ES-I3 (cell line): ENCODE measurements at regions not wholly inside any gene's neighbourhood (a gene's known extent, or its start where the extent isn't known, plus 50 kb on each side); places are given as distances from the start of the nearest gene placed in this dataset.

Experiments
- H3K36me3 ChIP-seq: 2 replicates; pipeline ENCODE4 v1.6.1; 2013; ENCODE audit warnings: mild to moderate bottlenecking, low read length, control low read depth, moderate library complexity; ENCODE audit not compliant: insufficient read depth
- H3K4me1 ChIP-seq: 2 replicates; pipeline ENCODE4 v1.6.1; 2013; ENCODE audit warnings: mild to moderate bottlenecking, control low read depth, low read length; ENCODE audit not compliant: insufficient read depth
- H3K9ac ChIP-seq: 2 replicates; pipeline ENCODE4 v1.6.1; 2013; ENCODE audit warnings: low read depth, mild to moderate bottlenecking, low read length, moderate library complexity
- H3K9me3 ChIP-seq: 2 replicates; pipeline ENCODE4 v1.6.1; 2013; ENCODE audit warnings: mild to moderate bottlenecking, low read length, moderate library complexity; ENCODE audit not compliant: control insufficient read depth, insufficient read depth

DNA sequence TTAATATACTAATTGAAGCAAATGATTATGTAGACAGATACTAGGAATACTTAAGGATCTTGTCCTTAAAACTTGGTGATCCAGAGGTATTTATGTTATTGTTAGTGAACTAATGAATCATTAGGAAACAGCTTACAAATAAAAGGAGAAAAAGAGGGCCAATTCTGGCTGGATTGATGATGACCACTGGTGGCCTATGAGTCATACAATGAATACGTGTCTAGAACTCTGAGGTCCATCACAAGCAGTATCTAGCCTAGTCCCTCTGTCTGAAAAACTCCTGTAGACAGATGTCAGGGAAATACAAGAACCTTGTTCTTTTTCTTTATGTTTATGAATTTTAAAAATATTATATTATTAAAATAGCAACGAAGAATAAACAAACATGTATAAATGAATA is 51.7 kb upstream of the RTL1 start:
- Histone ChIP-seq H3K36me3 (no peaks in the 10 kb centered on the region), H3K9ac (no peak overlapping the region), H3K4me1 (no peaks in the 10 kb centered on the region), H3K9me3 (no peaks in the 10 kb centered on the region)

DNA sequence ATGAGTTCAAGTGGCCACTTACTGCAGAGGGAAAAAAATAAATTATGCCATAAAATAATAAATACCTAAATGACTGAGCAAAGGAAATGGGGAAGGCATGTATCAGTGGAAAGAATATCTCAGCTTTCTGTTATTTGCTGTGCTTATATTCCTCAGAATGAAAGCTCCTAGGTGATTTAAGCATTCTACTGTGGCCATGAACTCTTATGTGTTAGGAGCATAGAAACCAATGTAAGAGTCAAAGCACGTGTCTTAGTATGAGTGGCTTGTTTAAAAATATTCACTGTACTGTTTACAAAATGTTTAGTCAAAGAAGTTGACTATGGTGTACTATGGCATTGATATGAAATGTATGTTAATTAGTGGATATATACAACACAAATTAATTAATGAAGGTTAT is 59.0 kb upstream of the RTL1 start:
- Histone ChIP-seq H3K9ac (no peak overlapping the region), H3K36me3 (no peaks in the 10 kb centered on the region), H3K9me3 (no peaks in the 10 kb centered on the region), H3K4me1 (no peaks in the 10 kb centered on the region)

DNA sequence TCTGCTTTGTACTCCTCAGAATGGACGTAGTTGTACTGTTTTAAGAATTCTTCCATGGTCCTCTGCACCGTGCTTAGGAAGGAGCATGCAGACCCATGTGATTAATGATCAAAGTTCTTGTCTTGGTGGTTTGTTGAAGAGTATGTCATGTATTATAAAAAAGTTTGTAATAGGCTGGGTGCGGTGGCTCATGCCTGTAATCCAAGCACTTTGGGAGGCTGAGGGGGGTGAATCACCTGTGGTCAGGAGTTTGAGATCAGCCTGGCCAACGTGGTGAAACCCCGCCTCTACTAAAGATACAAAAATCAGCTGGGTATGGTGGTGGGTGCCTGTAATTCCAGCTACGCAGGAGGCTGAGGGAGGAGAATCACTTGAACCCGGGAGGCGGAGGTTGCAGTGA is 61.8 kb upstream of the RTL1 start:
- no peaks in the 10 kb centered on the region for H3K36me3 ChIP-seq
- no peak overlapping the region for H3K9ac ChIP-seq
- H3K4me1 ChIP-seq = no peaks in the 10 kb centered on the region
- H3K9me3 ChIP-seq = no peaks in the 10 kb centered on the region

DNA sequence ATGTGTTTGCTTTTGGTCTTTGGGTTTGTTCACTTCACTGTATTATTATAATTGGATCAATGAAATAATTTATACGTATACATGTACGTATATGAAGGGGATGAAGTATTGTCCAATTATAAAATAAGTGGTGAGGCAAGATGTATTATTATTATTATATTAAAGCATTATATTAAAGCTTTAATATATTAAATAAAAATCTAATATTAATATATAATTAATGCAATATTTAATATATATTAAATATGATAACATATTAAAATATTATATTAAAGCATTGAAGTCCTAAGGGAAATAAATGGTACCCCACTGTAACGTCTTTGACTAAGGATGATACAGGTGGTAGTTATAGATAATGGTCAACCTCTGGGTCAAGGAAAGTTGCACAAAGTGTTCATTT is 63.7 kb upstream of the RTL1 start:
- Histone ChIP-seq H3K4me1 (no peaks in the 10 kb centered on the region), H3K9me3 (no peaks in the 10 kb centered on the region), H3K9ac (no peak overlapping the region), H3K36me3 (no peaks in the 10 kb centered on the region)

DNA sequence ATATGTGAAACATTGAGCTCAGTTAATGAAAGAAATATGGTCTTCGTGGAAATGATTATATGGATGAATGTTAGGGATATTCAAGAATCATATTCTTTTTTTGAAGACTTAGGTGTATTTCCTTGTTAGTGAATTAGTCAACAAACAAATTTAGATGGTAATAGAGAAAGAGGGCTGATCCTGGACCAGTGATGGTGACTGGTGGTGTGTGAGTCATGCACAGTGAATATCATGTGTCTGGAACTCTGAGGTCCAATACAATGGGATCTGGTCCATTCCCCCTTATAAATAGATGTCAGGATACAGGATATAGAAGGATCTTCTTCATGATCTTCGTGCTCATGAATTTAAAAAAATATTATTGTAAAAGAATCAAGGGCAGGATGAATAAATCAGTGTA is 64.4 kb upstream of the RTL1 start:
- no peaks in the 10 kb centered on the region for H3K4me1 ChIP-seq
- no peaks in the 10 kb centered on the region for H3K9me3 ChIP-seq
- H3K36me3 ChIP-seq = no peaks in the 10 kb centered on the region
- no peak overlapping the region for H3K9ac ChIP-seq

DNA sequence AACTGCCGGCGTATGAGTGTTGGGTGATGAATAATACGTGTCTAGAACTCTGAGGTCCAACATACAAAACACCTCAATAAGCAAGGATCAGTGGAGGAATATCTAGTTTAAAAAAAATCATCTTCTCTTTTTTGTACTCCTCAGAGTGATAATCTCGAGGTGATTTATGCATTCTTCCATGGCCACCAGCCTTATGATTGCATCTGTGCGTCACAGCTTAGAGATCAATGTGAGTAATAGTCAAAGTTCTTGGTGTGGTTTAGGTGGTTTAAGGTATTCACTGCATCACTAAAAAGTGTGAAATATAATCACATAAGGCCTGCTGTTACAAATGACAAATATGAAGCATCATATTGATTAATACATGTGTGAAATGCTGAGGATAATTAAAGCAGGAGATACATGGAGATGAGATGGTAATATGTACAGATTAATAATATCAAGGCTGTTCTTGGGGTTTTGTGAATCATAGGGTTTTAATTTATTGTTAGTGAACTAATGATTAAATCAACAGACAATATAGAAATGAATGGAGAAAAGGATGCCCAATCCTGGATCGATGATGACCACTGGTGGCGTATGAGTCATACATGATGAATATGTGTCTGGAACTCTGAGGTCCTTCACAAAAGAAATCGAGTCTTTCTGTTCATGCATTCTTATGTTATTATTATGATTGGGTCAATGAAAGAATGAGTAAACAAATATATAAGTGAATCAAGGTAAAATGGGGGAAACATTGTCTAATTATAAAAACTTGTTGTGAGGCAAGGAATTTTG is 68.8 kb upstream of the RTL1 start:
- Histone ChIP-seq H3K9me3 (no peaks in the 10 kb centered on the region), H3K4me1 (no peaks in the 10 kb centered on the region), H3K9ac (no peak overlapping the region), H3K36me3 (no peaks in the 10 kb centered on the region)

DNA sequence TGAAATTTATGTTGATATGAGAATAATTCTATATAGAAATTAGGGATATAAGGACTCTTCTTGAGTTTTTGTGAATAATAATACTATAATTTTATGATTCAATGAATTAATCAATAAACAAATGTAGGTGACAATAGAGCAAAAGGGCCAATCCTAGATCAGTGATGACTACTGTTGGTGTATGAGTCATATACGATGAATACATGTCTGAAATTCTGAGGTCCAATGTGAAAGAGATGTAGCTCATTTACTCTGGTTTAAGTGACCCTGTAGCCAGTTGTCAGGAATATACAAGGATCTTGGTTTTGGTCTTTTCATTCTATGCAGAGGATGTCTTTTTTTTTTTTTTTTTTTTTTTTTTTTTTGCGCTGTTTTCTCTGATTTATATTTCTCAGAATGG is 72.1 kb upstream of the RTL1 start:
- H3K9ac ChIP-seq = no peak overlapping the region
- no peaks in the 10 kb centered on the region for H3K36me3 ChIP-seq
- H3K9me3 ChIP-seq = no peaks in the 10 kb centered on the region

DNA sequence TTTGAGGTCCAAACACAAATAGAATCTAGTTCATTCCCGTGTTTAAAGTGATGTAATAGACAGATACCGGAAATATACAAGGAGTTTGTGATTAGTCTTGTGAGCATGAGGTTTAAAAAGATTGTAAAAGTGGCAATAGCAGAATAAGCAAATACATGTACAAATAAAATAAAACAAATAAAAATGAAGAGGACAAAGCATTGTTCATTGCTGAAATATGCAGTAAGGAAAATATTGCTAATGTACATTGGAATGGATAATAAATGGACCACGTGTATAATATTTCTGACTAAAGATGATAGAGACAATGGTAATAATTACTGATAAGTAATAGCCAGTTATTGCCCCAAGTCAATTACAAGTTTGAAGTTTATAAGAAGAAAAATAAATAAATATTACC is 75.6 kb upstream of the RTL1 start:
- Histone ChIP-seq H3K4me1 (no peaks in the 10 kb centered on the region), H3K36me3 (no peaks in the 10 kb centered on the region), H3K9me3 (no peaks in the 10 kb centered on the region)

More for the DNA sequence above, 72.1 kb upstream of the RTL1 start:
- no peaks in the 10 kb centered on the region for H3K4me1 ChIP-seq

DNA sequence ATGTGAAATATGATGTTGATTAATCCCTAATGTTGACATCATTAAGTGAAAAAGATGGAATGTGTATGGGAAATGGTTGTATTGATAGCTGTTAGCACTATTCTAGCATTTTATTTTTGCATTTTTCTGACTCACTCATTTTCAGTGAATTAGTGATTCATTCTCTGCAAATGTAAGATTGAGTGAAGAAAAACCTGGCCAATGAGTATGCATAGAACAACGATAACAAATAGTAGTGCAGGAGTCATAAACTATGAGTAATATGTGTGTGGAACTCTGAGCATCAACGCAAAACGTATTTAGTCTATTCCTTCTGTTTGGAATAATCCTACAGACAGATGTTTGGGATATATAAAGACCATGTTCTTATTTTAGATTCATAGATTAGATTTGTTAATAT is 76.3 kb upstream of the RTL1 start:
- no peaks in the 10 kb centered on the region for H3K36me3 ChIP-seq
- no peak overlapping the region for H3K9ac ChIP-seq
- no peaks in the 10 kb centered on the region for H3K9me3 ChIP-seq
- no peaks in the 10 kb centered on the region for H3K4me1 ChIP-seq

More for the DNA sequence above, 75.6 kb upstream of the RTL1 start:
- H3K9ac ChIP-seq = no peak overlapping the region

DNA sequence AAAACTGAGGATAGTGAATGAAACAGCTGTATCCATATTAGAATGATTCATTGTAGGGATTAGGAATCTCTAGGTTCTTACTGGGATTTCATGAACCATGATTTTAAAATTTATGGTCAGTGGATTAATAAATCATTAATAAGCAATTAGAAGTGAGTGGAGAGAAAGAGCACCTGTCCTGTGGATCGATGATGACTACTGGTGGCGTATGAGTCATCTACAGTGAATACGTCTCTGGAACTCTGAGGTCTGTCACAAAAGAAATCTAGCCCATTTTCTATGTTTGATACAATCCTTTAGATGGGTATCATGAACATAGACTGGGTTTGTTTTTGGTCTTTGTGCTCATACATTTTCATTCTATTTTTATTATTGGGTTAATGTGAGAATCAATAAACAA is 77.3 kb upstream of the RTL1 start:
- Histone ChIP-seq H3K36me3 (no peaks in the 10 kb centered on the region), H3K4me1 (no peaks in the 10 kb centered on the region), H3K9ac (no peak overlapping the region), H3K9me3 (no peaks in the 10 kb centered on the region)

DNA sequence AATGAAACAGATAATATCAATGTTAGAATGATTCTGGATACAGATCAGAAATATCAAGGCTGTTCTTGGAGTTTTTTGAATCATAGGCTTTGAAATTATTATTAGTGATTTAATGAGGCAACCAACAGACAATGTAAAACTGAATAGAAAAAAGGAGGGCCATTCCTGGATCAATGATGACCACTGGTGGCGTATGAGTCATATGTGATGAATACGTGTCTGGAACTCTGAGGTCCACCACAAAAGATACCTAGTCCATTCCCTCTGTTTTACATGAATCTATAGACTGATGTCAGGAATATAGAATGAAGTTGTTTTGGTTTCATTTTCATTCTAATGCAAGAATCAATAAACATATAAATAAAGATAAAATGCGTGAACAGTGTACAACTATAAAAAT is 78.3 kb upstream of the RTL1 start:
- no peaks in the 10 kb centered on the region for H3K36me3 ChIP-seq
- no peaks in the 10 kb centered on the region for H3K4me1 ChIP-seq
- no peak overlapping the region for H3K9ac ChIP-seq
- H3K9me3 ChIP-seq = no peaks in the 10 kb centered on the region

DNA sequence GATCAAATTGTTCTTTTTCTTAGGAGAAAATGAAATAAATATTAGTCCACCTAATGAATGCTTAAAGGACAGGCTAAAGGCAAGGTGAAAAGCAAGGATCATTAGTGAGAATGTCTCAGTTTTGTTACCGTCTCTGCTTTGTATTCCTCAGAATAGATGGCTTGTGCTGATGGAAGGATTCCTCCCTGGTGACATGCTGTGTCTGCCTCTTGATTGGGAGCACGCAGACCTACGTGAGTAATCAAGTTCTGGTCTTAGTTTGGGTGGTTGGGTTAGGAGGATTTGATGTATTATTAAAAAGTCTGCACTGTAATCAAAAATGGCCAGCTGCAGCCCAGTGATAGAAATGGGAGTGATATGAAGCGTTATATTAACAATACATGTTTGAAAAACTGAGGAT is 78.8 kb upstream of the RTL1 start:
- H3K9me3 ChIP-seq = no peaks in the 10 kb centered on the region
- H3K36me3 ChIP-seq = no peaks in the 10 kb centered on the region
- no peaks in the 10 kb centered on the region for H3K4me1 ChIP-seq

DNA sequence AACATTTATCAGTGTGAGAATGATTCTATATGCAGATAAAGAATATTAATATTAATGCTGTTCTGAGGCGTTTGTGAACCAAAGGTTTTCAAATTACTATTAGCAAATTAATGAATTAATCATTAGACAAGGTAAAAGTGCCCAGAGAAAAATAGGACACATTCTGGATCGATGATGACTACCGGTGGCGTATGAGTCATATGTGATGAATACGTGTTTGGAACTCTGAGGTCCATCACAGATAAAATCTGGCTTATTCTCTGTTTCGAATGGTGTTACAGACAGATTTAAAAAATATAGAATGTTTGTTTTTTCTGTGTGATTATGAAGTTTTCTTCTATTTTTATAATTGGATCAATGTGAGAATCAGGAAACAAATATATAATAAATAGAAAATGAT is 79.2 kb upstream of the RTL1 start:
- H3K9me3 ChIP-seq = no peaks in the 10 kb centered on the region
- H3K4me1 ChIP-seq = no peaks in the 10 kb centered on the region
- no peak overlapping the region for H3K9ac ChIP-seq
- H3K36me3 ChIP-seq = no peaks in the 10 kb centered on the region

More for the DNA sequence above, 78.8 kb upstream of the RTL1 start:
- no peak overlapping the region for H3K9ac ChIP-seq

DNA sequence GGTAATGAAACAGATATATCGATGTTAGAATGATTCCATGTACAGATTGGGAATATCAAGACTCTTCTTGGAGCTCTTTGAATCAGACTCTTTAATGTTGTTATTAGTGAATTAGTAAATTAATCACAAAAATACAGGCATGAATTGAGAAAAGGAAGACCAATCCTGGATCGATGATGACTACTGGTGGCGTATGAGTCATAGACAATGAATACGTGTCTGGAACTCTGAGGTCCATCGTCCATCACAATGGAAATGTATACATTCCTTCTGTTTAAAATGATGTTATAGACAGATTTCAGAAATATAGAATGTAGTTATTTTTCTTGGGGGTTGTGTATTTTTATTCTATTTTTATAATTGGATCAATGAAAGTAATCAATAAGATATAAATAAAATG is 80.2 kb upstream of the RTL1 start:
- no peaks in the 10 kb centered on the region for H3K4me1 ChIP-seq
- no peak overlapping the region for H3K9ac ChIP-seq
- no peaks in the 10 kb centered on the region for H3K36me3 ChIP-seq

DNA sequence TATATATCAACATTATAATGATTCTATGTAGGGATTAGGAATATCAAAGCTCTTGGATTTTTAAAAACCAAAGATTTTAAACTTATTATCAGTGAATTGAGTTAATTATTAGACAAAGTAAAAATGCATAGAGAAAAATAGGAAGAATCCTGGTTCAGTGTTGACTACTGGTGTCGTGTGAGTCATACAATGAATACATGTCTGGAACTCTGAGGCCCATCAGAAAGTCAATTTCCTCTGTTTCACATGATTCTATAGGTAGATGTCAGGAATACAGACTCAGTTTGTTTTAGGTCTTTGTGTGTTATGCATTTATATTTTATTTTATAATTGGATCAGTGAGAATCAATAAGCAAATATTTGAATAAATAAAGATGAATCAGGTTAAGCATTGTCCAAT is 84.5 kb upstream of the RTL1 start:
- H3K9me3 ChIP-seq = no peaks in the 10 kb centered on the region
- H3K36me3 ChIP-seq = no peaks in the 10 kb centered on the region
- no peaks in the 10 kb centered on the region for H3K4me1 ChIP-seq
- no peak overlapping the region for H3K9ac ChIP-seq

More for the DNA sequence above, 80.2 kb upstream of the RTL1 start:
- H3K9me3 ChIP-seq = no peaks in the 10 kb centered on the region
